ENCODE measurements at regions not wholly inside any gene's neighbourhood (a gene's known extent, or its start where the extent isn't known, plus 50 kb on each side); places are given as distances from the start of the nearest gene placed in this dataset.

- TF ChIP-seq CTCF (IDR thresholded peaks at IDR 0.05) (no peak), POLR2AphosphoS5 (IDR thresholded peaks at IDR 0.05) (no peak)
Observed at GRCh38 chr14:82421286-82421685, 887.6 kb upstream of the SEL1L start.

Measured in upper lobe of left lung (tissue), 4 donors.